Stimulated activated naive CD8-positive, alpha-beta T cell treated with anti-CD3 and anti-CD28 coated beads, Interleukin-15, amount 100 ng/mL, for 72 hours (primary cell): ENCODE measurements at regions not wholly inside any gene's neighbourhood (a gene's known extent, or its start where the extent isn't known, plus 50 kb on each side); places are given as distances from the start of the nearest gene placed in this dataset.

Experiments
- ATAC-seq: fragments of 150-1000 bp; cut with Tn5 transposase; 2 replicates; pipeline ENCODE4 v1.10.0; 2021; ENCODE audit warnings: mild to moderate bottlenecking, moderate library complexity
- DNase-seq, 2 donors: peaks; one replicate each; pipeline ENCODE4 v3.0.0; 2021 to 2022
- H3K27ac Mint-ChIP-seq, 2 donors: one replicate each; pipeline ENCODE4 v1.8.0; 2022; ENCODE audit warnings: mild to moderate bottlenecking in 2 of 2, mixed read lengths in 2 of 2, moderate library complexity in 2 of 2
- H3K27me3 Mint-ChIP-seq: one replicate; pipeline ENCODE4 v1.8.0; 2022; ENCODE audit warnings: mixed read lengths
- H3K4me1 Mint-ChIP-seq: one replicate; pipeline ENCODE4 v1.8.0; 2022; ENCODE audit warnings: mild to moderate bottlenecking, mixed read lengths
- H3K4me3 Mint-ChIP-seq, 2 donors: one replicate each; pipeline ENCODE4 v1.8.0; 2022; ENCODE audit warnings: mild to moderate bottlenecking in 2 of 2, mixed read lengths in 2 of 2, moderate library complexity in 1 of 2
- H3K9me3 Mint-ChIP-seq, 2 donors: one replicate each; pipeline ENCODE4 v1.8.0; 2022; ENCODE audit warnings: mixed read lengths in 2 of 2

DNA sequence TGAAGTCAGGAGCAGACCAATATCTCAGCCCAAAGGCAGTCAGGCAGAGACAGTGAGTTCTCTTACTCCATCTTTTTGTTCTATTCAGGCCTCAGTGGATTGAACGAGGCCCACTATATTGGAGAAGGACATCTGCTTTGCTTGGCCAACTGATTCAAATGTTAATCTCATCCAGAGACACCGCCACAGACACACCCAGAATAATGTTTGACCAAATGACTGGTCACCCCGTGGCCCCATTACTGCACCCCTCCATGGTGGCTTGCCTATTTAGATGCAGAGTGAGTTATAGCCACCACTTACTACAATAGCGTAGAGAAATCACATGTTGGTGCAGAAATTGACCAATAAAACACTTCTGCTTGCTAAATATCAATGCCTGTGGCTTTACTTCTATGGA lies 88.1 kb downstream of the HRH4 start:
- Mint-ChIP-seq H3K9me3 (no peaks in the 10 kb centered on the region), H3K4me3 (no peak overlapping the region), H3K4me1 (no peaks in the 10 kb centered on the region), H3K27me3 (no peaks in the 10 kb centered on the region), H3K27ac (no peak overlapping the region)
- ATAC-seq (no peak), DNase-seq (no peak)

DNA sequence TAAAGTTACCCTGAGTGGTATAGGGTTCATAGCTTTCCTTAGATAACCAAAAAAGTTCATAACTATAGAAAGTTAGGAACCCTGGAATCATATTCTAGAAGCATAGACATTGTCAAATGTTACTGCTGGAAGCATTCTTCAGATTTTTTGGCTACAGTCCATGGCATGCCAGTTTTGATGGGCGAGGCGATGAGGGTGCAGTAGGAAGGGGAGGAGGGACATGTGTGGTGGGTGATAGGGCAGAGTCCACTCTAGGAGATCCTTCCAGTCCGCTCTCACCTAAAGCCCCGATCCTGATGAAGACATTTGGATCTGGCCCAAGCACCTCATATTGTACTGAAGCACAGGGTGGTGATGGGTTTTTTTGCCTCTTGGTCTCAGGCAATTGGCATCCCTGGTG lies 91.8 kb downstream of the HRH4 start:
- Mint-ChIP-seq H3K9me3 (no peaks in the 10 kb centered on the region), H3K4me3 (no peak overlapping the region)

GRCh38 chr18:24553571-24554285 lies 93.3 kb downstream of the HRH4 start:
- Mint-ChIP-seq H3K27ac (no peak overlapping the region), H3K27me3 (no peaks in the 10 kb centered on the region), H3K4me3 (no peak overlapping the region), H3K9me3 (no peaks in the 10 kb centered on the region), H3K4me1 (no peaks in the 10 kb centered on the region)
- ATAC-seq (no peak), DNase-seq (no peak)

More for the DNA sequence above, 91.8 kb downstream of the HRH4 start:
- no peak overlapping the region for H3K27ac Mint-ChIP-seq
- ATAC-seq (no peak), DNase-seq (no peak)
- H3K27me3 Mint-ChIP-seq, result no peaks in the 10 kb centered on the region
- no peaks in the 10 kb centered on the region for H3K4me1 Mint-ChIP-seq

GRCh38 chr18:24558403-24558802 lies 98.0 kb downstream of the HRH4 start:
- DNase-seq (no peak), ATAC-seq (no peak)
- Mint-ChIP-seq H3K27me3 (peaks cover 11% of the 10 kb centered on the region), H3K27ac (no peak overlapping the region), H3K9me3 (no peaks in the 10 kb centered on the region), H3K4me1 (no peaks in the 10 kb centered on the region), H3K4me3 (no peak overlapping the region)

GRCh38 chr18:24559526-24559925 lies 99.1 kb downstream of the HRH4 start:
- H3K4me3 Mint-ChIP-seq, result no peak overlapping the region
- DNase-seq (no peak), ATAC-seq (no peak)
- H3K27me3 Mint-ChIP-seq, result peaks cover 11% of the 10 kb centered on the region
- no peaks in the 10 kb centered on the region for H3K9me3 Mint-ChIP-seq
- H3K27ac Mint-ChIP-seq, result no peak overlapping the region
- no peaks in the 10 kb centered on the region for H3K4me1 Mint-ChIP-seq

DNA sequence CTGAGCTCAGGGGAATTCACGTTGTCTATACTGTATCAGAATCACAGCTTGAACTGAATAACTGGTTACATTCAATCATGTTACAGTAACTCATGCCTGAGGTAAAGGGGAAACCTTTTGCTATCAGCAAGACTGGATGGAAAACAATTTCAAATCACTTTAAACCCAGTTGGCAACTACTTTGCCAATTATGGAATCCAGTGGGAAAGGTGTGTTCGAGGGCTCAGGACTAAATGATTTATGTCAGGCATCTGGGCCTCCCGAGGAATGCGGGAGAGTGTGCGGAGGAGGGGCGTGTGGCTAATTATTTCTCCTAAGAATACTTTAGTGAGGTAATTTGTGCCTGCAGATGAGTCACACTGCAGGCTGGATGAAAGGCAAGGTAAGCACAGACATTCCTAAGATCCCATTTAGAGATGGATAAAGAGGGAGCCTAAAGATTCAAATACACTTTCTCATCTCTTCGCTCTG lies 100.1 kb downstream of the HRH4 start:
- H3K27me3 Mint-ChIP-seq, result peaks cover 11% of the 10 kb centered on the region
- no peak overlapping the region for H3K4me3 Mint-ChIP-seq
- H3K4me1 Mint-ChIP-seq, result no peaks in the 10 kb centered on the region
- H3K27ac Mint-ChIP-seq, result no peak overlapping the region
- ATAC-seq, result no peak
- DNase-seq, result no peak
- no peaks in the 10 kb centered on the region for H3K9me3 Mint-ChIP-seq

- ATAC-seq (no peak), DNase-seq (no peak)
- Mint-ChIP-seq H3K4me1 (no peaks in the 10 kb centered on the region), H3K27me3 (peaks cover 11% of the 10 kb centered on the region), H3K9me3 (no peaks in the 10 kb centered on the region), H3K4me3 (no peak overlapping the region), H3K27ac (no peak overlapping the region)
Observed at GRCh38 chr18:24561369-24561965, 101.0 kb downstream of the HRH4 start.

- Mint-ChIP-seq H3K4me1 (no peaks in the 10 kb centered on the region), H3K4me3 (no peak overlapping the region), H3K27ac (no peak overlapping the region)
Observed at GRCh38 chr18:24567199-24567598, 106.8 kb downstream of the HRH4 start.

DNA sequence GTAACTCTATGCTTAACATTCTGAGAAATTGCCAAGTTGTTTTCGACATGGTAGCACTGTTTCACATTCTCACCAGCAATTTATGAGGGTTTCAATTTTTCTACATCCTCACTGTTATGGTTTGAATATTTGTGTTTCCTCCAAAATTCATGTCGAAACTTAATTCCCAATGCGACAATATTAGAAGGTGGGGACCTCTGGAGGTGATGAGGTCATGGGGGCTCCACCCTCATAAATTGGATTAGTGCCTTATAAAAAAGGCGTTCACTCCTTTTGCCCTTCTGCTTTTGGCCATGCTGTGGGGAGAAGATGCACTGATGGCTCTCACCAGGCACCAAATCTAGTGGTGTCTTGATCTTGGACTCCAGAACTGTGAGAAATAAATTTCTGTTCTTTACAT lies 110.3 kb downstream of the HRH4 start:
- ATAC-seq, result no peak
- no peaks in the 10 kb centered on the region for H3K9me3 Mint-ChIP-seq
- no peak for DNase-seq
- H3K4me1 Mint-ChIP-seq, result no peaks in the 10 kb centered on the region
- H3K4me3 Mint-ChIP-seq, result no peak overlapping the region
- H3K27ac Mint-ChIP-seq, result no peak overlapping the region
- no peaks in the 10 kb centered on the region for H3K27me3 Mint-ChIP-seq

More at GRCh38 chr18:24567199-24567598, 106.8 kb downstream of the HRH4 start:
- ATAC-seq (no peak), DNase-seq (no peak)
- no peaks in the 10 kb centered on the region for H3K27me3 Mint-ChIP-seq
- no peaks in the 10 kb centered on the region for H3K9me3 Mint-ChIP-seq

GRCh38 chr18:24582771-24583170 lies 122.3 kb downstream of the HRH4 start:
- no peak overlapping the region for H3K27ac Mint-ChIP-seq
- peaks cover 19% of the 10 kb centered on the region for H3K27me3 Mint-ChIP-seq
- no peak for DNase-seq
- no peaks in the 10 kb centered on the region for H3K4me1 Mint-ChIP-seq
- no peak for ATAC-seq
- H3K4me3 Mint-ChIP-seq, result no peak overlapping the region
- no peaks in the 10 kb centered on the region for H3K9me3 Mint-ChIP-seq

DNA sequence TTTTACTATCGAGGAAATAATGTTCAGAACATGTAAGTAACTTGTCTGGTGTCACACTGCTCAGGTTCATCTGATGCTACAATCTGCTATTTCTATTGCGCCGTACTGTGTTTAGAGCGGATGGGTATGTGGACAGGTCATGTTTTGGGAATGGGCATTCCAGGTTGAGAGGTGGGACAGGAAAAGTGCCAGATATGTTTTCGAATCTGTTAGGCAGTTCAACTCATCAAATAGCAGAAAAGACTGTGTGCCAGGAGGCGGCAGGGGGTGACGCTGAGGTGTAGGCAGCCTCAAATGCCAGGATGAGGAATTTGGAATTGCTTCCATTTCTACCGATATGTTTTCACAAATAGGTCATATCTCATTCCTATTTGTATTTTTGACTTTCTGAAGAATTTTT lies 123.8 kb downstream of the HRH4 start:
- Mint-ChIP-seq H3K4me3 (no peak overlapping the region), H3K9me3 (no peaks in the 10 kb centered on the region), H3K27ac (no peak overlapping the region), H3K4me1 (no peaks in the 10 kb centered on the region), H3K27me3 (peaks cover 18% of the 10 kb centered on the region)
- ATAC-seq (no peak), DNase-seq (no peak)

GRCh38 chr18:24584813-24585212 lies 124.4 kb downstream of the HRH4 start:
- ATAC-seq, result no peak
- H3K27me3 Mint-ChIP-seq, result peaks cover 12% of the 10 kb centered on the region
- DNase-seq, result no peak
- H3K4me1 Mint-ChIP-seq, result no peaks in the 10 kb centered on the region
- H3K4me3 Mint-ChIP-seq, result no peak overlapping the region
- H3K27ac Mint-ChIP-seq, result no peak overlapping the region
- no peaks in the 10 kb centered on the region for H3K9me3 Mint-ChIP-seq

DNA sequence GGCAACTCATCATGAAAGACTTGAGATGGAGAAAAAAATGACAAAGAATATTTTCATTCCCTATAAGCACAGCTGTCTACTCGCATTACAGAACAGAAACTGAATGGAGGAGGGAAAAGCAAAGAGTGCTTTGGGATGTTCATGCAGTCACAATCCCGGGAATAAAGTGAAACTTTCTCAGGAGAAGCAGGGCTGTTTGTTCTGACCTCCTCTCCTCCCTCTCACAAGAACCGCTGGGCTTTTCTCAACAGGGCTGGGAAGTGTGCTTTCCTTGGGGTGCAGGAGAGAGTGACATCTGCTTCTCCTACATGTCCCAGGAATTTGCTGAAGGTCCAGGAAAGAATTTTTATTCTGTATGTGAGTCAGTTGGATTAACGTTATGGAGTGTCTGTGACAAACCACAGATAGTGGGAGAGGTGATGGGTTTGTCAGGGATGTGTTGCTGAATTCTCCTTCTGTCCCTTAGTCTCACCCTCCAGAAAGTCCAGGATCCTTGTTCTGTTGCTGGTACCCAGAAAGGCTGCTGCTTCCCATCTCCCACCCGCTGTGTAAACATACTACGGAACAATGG lies 125.6 kb downstream of the HRH4 start:
- Mint-ChIP-seq H3K9me3 (no peaks in the 10 kb centered on the region), H3K4me3 (no peak overlapping the region)

DNA sequence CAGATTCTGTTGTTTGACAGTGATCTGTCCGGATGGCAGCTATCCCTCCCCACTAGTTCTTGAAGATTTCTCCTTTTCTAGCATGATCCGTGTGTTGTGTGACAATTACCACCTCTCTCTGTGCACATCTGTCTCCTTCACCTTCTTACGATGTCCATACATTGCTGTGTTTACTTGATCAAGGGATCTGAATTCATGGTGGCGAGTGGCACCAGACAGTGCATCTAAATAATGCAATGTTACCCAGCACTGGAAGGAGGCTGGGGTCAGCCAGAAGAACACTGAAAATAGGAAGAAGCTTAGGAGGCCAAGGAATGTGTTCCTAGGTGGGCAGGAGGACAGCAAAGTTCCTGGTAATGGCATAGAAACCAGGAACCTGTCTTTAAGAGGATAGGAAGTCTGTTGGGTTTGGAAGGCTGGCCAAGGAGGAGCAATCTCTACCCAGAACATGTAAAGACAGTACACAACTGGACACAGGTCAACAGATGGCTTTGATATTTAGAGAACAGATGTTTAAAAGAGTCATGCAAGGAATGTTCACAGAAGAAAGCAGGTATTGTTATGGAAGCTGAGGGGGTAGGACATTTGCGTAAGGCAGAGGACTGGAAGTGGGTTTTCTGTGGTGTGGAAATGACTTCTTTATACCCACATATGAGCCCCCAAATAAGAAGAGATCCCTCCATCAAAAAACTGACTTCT lies 126.4 kb downstream of the HRH4 start:
- Mint-ChIP-seq H3K9me3 (no peaks in the 10 kb centered on the region), H3K4me1 (no peaks in the 10 kb centered on the region), H3K27ac (no peak overlapping the region), H3K27me3 (peaks cover 10% of the 10 kb centered on the region), H3K4me3 (no peak overlapping the region)
- DNase-seq (no peak), ATAC-seq (no peak)

More for the DNA sequence above, 125.6 kb downstream of the HRH4 start:
- peaks cover 10% of the 10 kb centered on the region for H3K27me3 Mint-ChIP-seq
- H3K27ac Mint-ChIP-seq, result no peak overlapping the region
- no peak for ATAC-seq
- no peak for DNase-seq
- H3K4me1 Mint-ChIP-seq, result no peaks in the 10 kb centered on the region

- no peaks in the 10 kb centered on the region for H3K4me1 Mint-ChIP-seq
- no peak overlapping the region for H3K27ac Mint-ChIP-seq
- ATAC-seq (no peak), DNase-seq (no peak)
- H3K4me3 Mint-ChIP-seq, result no peak overlapping the region
- H3K9me3 Mint-ChIP-seq, result no peaks in the 10 kb centered on the region
- H3K27me3 Mint-ChIP-seq, result peaks cover 10% of the 10 kb centered on the region
Observed at GRCh38 chr18:24588440-24588839, 128.0 kb downstream of the HRH4 start.

DNA sequence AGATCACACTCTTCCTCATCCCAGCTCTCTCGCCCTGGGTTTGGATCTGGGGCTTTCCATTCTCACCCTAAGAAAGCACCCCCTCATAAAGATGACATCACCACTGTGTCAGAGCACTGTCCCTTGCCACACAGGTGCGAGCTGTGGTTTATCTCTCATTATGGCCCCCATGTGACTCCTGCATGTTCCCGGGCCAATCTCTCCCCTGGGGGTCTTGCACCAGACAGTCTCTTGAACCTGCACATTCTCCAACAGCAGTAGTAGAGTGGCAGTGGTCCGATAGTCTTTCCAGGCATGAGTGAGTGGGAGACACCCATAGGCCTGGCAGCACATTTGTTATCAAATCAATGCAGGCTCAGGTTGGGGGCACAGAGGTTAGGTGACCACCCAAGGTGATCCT lies 130.5 kb downstream of the HRH4 start:
- H3K27me3 Mint-ChIP-seq, result no peaks in the 10 kb centered on the region
- ATAC-seq (no peak), DNase-seq (no peak)
- H3K4me1 Mint-ChIP-seq, result no peaks in the 10 kb centered on the region
- H3K4me3 Mint-ChIP-seq, result no peak overlapping the region
- H3K27ac Mint-ChIP-seq, result no peak overlapping the region
- H3K9me3 Mint-ChIP-seq, result no peaks in the 10 kb centered on the region
